ENCODE measurements at regions not wholly inside any gene's neighbourhood (a gene's known extent, or its start where the extent isn't known, plus 50 kb on each side); places are given as distances from the start of the nearest gene placed in this dataset.
"Not testable (repeated sequence)": the region's sequence is repeated elsewhere in the genome, so short reads cannot be mapped to it uniquely, and the experiment has no call there.

GRCh38 chrX:77167993-77168392 is 279.2 kb upstream of the FGF16 start:
- no peak for DNase-seq

DNA sequence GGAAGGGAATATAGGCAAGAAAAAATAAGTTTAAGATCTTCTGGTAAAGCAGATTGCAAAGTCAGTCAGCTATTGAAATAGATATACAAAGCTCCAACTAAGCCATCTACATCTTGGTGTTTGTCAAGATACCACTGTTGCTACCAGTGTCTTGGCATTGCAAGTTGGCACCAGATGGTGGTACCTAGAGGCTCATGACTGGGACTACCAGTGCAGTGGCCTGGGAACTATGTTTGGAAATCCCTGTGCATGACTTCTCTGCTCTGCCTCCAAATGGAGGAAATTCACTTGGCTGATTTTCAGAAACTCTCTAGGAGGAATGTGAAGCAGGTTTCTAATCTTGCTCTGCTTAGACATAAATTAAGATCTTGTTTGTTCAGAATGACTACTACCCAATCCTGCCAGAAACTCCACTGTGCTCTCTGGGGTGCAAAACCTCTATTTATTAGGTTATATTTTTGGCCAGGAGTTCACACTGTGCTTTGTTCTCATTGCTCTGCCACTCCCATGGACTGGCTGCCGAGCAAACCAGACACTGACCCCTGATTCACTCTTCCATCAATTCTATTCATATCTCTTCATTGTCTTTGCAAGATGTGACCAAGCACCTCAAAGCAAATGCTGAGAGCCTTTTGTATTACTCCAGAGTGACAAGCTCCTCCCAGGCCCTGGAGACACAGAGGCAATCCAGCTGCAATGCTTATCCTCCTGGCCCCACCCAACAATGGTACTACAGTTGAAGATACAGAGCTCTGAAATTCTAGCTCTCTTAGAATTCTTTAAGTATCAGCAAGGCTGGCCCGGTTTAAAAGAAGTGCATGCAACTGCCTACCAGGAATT is 272.3 kb upstream of the FGF16 start:
- DNase-seq, result no peak

- no peak for DNase-seq
Measured at GRCh38 chrX:77200663-77201062, 246.5 kb upstream of the FGF16 start.

DNA sequence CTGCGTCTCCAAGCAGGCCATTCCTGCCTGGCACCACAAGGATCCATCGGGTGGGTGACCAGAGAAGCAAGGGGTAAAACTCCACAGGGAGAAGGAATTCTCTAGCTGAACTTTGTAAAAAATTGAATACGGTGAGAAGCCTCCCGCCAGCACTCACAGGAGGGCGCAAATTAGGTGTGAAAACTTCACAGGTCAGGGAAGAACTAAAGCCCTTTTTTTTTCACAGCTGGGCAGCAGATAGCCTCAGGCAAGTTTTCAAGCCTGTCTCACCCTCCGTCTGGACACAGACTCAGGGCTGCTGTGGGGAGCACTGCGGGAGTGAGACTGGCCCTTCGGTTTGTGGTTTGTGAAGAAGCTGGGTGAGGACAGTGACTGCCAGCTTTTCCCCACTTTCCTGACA is 224.1 kb upstream of the FGF16 start:
- no peak for DNase-seq

GRCh38 chrX:77264490-77264889 is 182.7 kb upstream of the FGF16 start:
- no peak for DNase-seq

GRCh38 chrX:77275392-77275791 is 171.8 kb upstream of the FGF16 start:
- DNase-seq, result no peak

DNA sequence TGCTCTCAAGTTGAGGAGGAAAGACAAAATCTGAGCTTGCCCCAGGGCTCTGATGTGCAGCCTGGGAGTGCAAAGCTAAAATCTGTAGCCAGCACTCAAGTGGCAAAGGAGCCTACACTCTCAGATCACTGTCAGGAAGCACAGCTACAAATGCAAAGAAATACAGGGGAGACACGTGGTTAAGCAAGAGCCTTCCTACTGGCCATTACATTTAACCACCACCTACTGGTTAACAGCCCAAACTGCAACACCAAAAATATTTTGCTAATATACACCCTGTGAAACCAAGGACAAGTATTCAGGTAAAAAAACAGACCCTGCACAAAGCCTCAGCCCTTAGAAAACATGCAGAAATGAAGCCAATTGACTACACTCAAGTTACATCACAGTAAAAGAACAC is 170.4 kb upstream of the FGF16 start:
- DNase-seq, result no peak

DNA sequence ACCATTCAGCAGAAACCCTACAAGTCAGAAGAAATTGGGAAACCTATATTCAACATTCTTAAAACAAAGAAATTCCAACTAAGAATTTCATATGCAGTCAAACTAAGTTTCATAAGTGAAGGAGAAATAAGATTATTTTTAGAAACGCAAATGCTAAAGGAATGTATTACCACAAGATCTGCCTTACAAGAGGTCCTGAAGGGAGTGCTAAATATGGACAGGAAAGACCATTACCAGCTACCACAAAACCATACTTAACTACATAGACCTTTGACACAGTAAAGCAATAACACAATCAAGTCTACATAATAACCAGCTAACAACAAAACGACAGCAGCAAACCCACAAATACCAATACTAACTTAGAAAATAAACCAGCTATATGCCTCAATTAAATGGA is 169.3 kb upstream of the FGF16 start:
- no peak for DNase-seq

GRCh38 chrX:77279373-77279772 is 167.8 kb upstream of the FGF16 start:
- not testable (repeated sequence) for DNase-seq

GRCh38 chrX:77293331-77293995 is 153.7 kb upstream of the FGF16 start:
- no peak for DNase-seq

GRCh38 chrX:77298296-77298695 is 148.9 kb upstream of the FGF16 start:
- no peak for DNase-seq

- no peak for DNase-seq
Measured at GRCh38 chrX:77298790-77299189, 148.4 kb upstream of the FGF16 start.

DNA sequence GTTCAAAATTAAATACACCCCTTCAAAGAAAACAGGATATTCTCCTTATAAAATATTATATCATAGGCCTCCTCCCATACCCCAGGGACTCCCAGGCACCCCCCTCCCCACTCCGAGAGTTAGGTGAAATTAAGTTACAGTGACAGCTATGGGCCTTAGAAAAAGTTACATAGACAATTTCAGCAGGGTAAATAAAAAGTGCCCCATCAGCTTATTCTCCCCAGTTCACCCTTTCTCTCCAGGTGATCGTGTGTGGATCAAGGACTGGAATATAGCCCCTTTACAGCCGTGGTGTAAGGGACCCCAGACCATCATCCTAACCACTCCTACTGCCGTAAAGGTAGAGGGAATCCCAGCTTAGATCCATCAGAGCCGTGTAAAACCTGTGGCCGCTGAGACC is 147.6 kb upstream of the FGF16 start:
- DNase-seq, result no peak

GRCh38 chrX:77342004-77342403 is 105.2 kb upstream of the FGF16 start:
- no peak for DNase-seq

DNA sequence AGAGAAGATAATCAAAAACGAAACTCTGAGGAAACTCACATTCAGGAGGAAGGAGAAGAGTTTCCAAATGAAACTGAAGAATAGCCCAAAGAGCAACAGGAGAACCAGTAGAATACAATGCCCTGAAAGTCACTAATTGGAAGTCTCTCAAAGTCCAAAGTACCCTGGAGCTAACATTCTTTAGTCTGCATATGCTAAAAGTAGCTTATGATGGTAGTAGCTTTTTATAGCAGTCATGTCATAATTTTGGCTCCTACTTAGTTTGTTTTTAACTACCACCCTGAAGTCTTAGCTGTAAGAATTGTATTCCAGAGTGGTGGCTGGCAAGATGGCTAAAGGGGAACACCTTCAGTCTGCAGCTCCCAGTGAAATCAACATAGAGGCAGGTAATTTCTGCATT is 100.3 kb upstream of the FGF16 start:
- no peak for DNase-seq

- no peak for DNase-seq
Measured at GRCh38 chrX:77347572-77347971, 99.6 kb upstream of the FGF16 start.

- no peak for DNase-seq
Measured at GRCh38 chrX:77389891-77390290, 57.3 kb upstream of the FGF16 start.

- DNase-seq, result not testable (repeated sequence)
Measured at GRCh38 chrX:77390365-77390764, 56.8 kb upstream of the FGF16 start.

GRCh38 chrX:77396781-77397180 is 50.4 kb upstream of the FGF16 start:
- DNase-seq, result no peak
